HL-60 (cell line): ENCODE measurements at regions not wholly inside any gene's neighbourhood (a gene's known extent, or its start where the extent isn't known, plus 50 kb on each side); places are given as distances from the start of the nearest gene placed in this dataset.

Experiments used
- DNase-seq, 2 experiments: peaks; one replicate each; pipeline ENCODE4 v3.0.0-alpha.2; 2010 to 2020; ENCODE audit warnings: low read depth in 1 of 2, low spot score in 1 of 2
- H3K27ac ChIP-seq: fragments of 250-450 bp; sonication (Bioruptor Pico); replicated peaks from 2 replicates; pipeline ENCODE4 v1.5.1; 2020; ENCODE audit warnings: mild to moderate bottlenecking, moderate library complexity
- H3K27me3 ChIP-seq: fragments of 250-450 bp; sonication (Bioruptor Pico); 2 replicates; pipeline ENCODE4 v1.5.1; 2021; ENCODE audit warnings: mild to moderate bottlenecking, moderate library complexity; ENCODE audit not compliant: insufficient read depth, poor library complexity, severe bottlenecking
- H3K4me3 ChIP-seq: replicated peaks from 2 replicates; pipeline ENCODE4 v1.5.1; 2011; ENCODE audit warnings: mild to moderate bottlenecking, control low read depth, low read length; ENCODE audit not compliant: insufficient read depth
- CTCF ChIP-seq: IDR thresholded peaks from one replicate; pipeline ENCODE4 v1.5.1; 2011; ENCODE audit warnings: low read length, control low read depth, inconsistent platforms; ENCODE audit not compliant: insufficient read depth
- GABPA ChIP-seq: IDR thresholded peaks from 2 replicates; pipeline ENCODE4 v1.6.1; 2012; ENCODE audit warnings: low read depth
- POLR2AphosphoS5 ChIP-seq: IDR thresholded peaks from 2 replicates; pipeline ENCODE4 v1.6.1; 2012; ENCODE audit warnings: low read depth
- REST ChIP-seq: IDR thresholded peaks from 2 replicates; pipeline ENCODE4 v1.6.1; 2012; ENCODE audit warnings: low read depth; ENCODE audit not compliant: insufficient replicate concordance
- SPI1 ChIP-seq: IDR thresholded peaks from 2 replicates; pipeline ENCODE4 v1.6.1; 2012; ENCODE audit warnings: low read depth, mild to moderate bottlenecking, borderline replicate concordance

- no peak overlapping the region for H3K4me3 ChIP-seq
- TF ChIP-seq POLR2AphosphoS5 (no peak), REST (no peak), GABPA (no peak), SPI1 (no peak), CTCF (no peak)
- DNase-seq = no peak
- no peaks in the 10 kb centered on the region for H3K27me3 ChIP-seq
- H3K27ac ChIP-seq = no peak overlapping the region
Observed at GRCh38 chr4:124537971-124538370, 174.6 kb downstream of the ANKRD50 start.

GRCh38 chr4:124540014-124540413 lies 172.5 kb downstream of the ANKRD50 start:
- no peak overlapping the region for H3K4me3 ChIP-seq
- no peak overlapping the region for H3K27ac ChIP-seq
- TF ChIP-seq SPI1 (no peak), CTCF (no peak), REST (no peak), POLR2AphosphoS5 (no peak), GABPA (no peak)
- no peaks in the 10 kb centered on the region for H3K27me3 ChIP-seq
- DNase-seq = no peak

GRCh38 chr4:124541652-124542420 lies 170.7 kb downstream of the ANKRD50 start:
- DNase-seq = no peak
- no peak overlapping the region for H3K4me3 ChIP-seq
- H3K27ac ChIP-seq = no peak overlapping the region
- H3K27me3 ChIP-seq = no peaks in the 10 kb centered on the region
- TF ChIP-seq REST (no peak), POLR2AphosphoS5 (no peak), SPI1 (no peak), GABPA (no peak), CTCF (no peak)
